GM19467 (cell line): ENCODE measurements at regions not wholly inside any gene's neighbourhood (a gene's known extent, or its start where the extent isn't known, plus 50 kb on each side); places are given as distances from the start of the nearest gene placed in this dataset.
A peak's percentile ranks its signal among the peaks of the same experiment; 100 is the strongest.

Experiments
- ATAC-seq: cut with Tn5 transposase; IDR thresholded peaks from one replicate; pipeline ENCODE4 v1.9.1; 2021; ENCODE audit warnings: mild to moderate bottlenecking, moderate library complexity; ENCODE audit not compliant: unreplicated experiment

DNA sequence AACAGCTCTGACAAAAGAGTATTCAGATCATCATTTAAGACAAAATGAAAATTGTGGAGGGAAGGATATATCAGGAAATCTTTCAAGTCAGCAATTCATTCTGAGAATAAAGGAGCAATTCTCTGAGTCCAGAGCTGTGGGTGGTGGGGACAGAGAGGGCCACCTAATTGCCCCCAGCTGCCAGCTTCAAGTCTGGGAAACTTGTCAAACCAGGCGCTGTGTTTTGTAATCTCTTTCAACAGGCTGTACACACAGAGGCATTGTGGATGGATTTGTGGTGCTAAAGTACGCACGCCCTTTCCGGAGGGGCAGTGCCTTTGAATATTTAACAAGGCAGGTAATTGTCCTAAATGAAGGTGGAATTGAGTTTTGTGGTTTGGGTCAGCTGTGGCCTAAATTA is 591.1 kb upstream of the BOD1L1 start:
- ATAC-seq: no peak

DNA sequence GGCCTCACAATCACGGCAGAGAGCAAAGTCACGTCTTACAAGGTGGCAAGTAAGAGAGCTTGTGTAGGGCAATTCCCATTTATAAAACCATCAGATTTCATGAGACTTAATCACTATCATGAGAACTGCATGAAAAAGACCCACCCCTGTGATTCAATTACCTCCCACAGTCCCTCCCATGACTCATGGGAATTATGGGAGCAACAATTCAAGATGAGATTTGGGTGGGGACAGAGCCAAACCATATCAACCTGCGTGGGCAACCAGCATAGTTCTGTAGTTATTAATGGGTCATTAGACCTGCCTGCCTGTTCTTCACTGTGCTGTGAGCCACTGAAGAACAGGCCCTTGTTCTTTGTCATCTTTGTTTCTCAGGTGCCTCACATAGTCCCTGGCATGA is 593.7 kb upstream of the BOD1L1 start:
- ATAC-seq: no peak

DNA sequence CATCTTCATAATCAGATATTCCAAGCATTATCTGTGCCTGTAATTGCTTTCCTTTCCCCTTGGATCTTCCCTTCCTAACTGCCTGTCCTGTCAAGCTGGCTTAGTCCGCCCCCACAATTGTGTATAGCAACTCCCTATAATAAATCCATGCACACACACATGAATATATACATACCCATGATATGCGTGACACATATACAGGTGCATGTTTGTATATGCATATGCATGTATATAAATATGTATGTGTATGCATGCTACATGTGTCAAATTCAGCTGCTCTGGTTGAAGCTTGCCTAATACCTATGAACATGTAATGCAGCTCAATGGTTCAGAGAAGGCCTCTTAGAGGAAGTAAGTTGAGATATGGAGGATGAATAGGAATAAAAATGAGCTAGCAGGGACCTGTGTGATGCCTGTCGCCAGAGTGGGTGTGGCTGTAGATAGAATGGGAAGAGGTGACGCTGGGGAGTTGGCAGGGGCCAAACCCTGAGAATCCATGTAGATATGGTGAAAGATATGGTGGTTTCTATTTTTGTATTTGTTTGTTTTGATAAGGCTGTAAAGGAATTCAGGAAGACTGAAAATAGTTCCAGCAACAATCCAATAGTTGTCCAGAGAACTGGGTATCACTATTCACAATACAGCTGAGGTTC is 595.0 kb upstream of the BOD1L1 start:
- ATAC-seq: no peak

DNA sequence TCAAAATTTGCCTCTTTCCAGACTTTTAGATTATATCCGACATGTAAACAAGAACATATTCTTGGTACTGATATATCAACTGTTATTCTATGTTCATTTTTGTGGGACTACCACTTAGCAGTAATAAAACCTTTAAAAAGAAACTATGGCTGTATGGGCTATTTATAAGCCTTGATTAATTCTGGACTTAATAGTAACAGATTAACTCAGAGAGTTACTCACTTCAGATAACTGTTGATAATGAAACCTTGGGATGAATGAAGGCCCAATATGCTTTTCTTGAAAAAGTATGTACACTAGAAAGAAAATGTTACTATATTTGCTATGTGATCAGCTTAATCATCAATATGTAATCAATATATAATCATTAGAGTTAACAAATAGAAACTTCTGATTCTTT is 595.9 kb upstream of the BOD1L1 start:
- no peak for ATAC-seq

DNA sequence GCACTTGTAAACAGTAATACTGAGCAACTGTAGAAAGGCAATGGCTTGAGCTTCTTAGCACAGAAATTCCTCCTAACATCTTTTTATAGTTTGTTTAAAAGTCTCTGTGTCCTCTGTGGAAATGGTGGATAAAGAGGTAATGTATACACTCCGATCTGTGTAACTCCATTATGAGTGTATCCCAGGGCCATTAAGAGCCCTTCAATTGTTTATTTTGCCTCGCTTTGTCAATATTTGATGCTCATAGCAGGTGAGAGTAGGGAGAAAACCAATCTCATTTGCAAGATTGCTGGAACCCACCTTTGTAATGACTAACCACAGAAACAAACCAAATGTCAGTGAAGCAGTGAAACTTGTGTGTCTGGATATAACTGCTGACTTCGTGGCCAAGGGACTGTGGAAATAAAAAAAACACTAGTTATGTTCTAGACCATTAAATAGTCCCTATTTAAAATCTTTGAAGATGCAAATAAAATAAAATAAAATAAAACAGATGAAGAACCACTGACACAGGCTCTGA is 598.2 kb upstream of the BOD1L1 start:
- ATAC-seq: no peak

DNA sequence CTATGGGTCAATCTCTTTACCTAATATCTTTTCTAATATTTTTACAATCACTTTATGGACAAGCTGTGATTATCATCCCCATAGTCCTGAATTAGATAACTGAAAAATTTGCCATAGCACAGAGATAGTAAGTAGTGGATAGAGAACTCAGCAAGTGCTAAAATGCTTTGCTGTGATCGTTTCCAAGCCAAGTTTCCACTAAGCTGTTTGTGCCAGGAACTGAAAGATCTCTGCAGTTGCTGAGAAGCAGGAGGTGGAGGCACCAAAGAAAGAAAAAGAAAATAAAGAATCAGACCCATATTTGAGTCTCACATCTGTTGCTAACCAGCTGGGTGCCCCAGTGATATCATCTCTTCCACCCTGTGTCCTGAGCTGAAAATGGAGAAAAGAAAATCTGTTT is 605.6 kb upstream of the BOD1L1 start:
- ATAC-seq: no peak

DNA sequence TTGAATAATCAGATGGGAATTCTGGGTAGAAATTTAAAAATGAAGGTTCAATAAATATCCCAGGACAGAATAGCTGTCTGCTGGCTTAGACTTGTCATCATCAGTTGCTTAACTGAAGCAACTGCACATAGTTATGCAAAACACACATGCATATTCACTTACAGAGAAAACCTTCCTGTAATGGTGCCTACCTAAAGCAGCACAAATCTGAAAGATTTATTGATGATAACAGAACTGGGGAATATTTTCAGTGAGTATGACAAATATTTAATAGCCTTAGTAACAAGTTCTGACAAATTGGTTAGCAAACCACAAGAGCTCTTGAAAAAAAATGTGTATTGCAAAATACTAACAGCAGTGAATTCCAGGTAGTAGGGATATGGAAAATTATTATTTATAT is 606.8 kb upstream of the BOD1L1 start:
- no peak for ATAC-seq

DNA sequence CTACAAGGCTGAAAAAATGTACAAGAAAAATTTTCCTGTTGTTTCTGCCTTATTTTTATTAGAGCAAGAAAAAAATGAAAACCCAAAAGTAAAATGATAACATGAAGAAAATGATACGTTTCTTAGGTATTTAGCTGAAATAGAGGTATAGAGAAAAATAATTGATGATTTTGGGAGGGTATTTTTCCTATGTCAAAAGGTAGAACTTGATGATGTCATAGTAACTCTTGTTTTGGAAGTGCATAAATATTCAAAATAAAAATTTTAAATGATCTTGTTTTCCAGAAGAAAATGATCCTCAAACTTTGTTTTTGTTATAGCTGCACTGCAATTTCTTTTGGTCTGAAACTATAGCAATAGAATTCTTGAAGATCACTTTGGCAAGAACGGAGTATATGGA is 608.8 kb upstream of the BOD1L1 start:
- no peak for ATAC-seq

DNA sequence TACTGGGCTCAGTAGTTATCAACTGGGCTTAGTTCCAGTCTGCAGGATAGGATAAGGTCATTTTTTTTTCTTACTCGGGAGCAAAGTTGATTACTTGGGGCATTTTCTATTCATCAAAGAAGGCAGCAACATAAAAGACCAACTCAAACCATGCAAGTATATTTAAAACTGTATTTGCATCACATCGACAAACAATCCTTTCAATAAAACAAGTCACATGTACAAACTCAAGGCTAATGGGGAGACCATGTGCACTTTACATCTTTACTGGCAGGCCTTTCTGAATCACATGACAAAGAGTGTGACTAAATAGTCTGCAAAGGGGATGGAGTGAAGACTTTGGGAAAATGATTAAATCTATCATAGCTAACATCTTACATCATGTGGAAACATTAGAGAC is 610.4 kb upstream of the BOD1L1 start:
- no peak for ATAC-seq

DNA sequence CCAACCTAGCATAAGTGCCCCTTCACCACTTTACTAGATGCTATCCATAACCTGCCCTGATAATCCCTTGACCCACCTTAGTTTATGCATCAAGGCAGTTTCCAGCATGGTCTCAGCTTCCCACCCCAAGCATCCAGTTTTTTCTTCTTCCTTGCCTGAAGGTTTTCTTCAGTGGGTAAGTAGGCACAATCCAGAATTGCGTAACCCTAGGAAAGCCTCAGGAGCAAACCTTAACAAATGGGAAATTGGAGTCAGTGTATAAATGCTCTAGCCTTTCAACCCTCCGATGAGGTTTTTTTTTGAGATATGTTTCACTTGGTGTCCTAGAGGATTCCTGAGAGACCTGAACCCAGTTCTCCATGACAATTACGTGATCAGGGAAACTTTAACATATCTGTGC is 614.0 kb upstream of the BOD1L1 start:
- no peak for ATAC-seq

DNA sequence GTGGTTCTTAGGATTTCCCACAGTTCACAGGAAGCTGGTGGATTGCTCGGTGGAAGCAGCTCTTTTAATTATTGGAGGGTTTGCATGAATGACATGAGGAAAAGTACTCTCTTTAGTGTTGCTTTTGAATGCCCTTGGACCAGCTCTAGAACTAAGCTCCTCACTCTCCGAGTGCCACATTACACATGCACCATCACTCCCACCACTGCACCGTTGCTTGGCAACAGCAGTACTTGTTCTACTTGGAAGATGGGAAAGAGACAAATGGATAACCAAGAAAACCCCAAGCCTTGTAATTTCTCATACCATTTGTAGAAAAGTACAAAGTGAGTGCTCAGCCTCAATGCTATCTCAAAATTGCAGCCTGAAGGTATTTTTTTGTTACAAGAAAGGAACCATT is 620.2 kb upstream of the BOD1L1 start:
- no peak for ATAC-seq

DNA sequence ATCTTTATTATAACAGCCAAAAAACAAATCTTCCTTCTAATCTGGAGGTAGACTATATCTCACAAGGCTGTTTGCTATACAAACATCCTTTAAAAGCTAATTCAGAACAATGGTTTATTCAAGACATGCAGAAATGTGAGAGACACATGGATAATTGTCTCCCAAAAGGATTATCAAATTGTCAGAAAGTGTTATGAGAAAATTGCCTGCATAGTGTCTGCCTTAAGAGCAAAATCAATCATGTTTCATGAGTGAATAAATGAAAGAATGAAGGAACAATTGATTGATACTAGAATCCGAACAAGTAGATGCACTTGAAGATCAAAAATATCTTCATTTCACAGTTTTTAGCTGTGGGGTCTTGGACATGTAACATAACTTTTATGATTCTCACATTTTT is 621.7 kb upstream of the BOD1L1 start:
- ATAC-seq: no peak

DNA sequence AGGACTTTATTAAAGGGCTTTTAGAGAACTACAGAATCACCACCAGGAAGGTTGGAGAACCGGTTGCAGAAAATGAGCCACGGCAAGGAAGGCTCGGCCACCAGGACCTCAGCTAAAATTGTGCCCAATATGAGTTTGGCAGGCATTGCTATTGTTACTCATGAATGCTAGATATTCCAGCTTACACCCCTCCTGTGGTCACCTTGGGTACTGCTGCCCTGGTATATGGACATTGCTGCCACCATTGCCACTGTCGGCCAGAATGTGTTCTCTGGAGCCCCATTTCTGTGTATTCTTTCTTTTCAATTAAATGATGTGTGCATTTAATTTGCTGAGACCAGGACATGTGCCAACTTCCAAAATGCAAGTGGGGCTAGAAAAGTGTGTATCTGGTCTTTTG is 626.7 kb upstream of the BOD1L1 start:
- peak; percentile 51 for ATAC-seq

DNA sequence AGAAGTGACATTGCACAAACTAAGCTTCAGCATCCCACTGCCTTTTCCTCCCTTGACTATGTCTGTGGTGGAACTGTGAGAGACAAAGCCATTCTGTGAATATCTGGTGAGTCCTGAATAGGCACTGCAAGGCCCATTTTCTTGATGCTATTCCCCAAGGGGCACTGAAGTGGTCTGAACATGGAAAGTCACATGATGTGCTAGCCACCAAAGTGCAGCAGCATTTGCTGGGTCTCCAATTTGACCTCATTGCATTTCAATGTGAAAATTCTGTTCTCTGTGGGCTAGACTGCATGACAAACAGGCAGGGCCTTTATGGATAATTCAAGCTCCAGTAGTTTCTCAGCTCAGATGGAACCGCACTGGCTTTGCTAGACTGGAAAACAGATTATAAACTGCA is 627.4 kb upstream of the BOD1L1 start:
- ATAC-seq: no peak

DNA sequence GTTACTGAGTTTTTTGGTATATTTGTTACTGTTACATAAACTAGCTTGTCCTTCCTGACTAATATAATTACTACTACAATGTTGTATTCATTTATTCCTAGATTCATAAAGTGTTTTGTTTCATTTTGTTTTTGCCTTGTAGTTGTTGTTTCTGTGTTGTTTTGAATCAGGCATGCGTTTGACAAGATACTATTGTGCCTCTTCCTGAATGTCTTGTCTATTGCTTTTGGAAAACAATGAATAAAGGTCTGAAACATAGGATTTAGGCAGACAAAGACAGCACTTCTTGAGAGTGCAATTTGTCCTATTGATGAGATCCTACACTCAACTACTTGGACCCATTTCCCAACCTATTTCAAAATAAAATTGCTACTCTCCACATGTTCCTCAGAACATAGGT is 630.4 kb upstream of the BOD1L1 start:
- ATAC-seq: no peak

DNA sequence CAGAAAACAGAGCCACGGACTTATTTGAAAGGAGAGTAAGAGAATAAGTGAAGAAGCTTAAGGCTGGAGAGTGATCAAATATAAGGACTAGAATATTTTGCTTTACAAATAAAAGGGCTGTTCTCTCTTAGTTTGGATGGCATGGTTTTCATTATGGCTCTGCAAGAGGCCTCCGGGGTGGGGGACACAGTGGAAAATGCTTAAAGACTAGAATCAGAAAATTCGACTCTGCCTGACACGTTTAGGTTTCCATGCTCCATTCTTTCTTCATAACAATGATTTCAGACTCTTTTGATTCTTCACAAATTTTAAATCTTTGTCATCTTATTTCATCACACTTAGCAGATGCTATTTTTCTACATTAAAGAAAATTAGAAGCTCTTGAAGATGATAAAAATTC is 632.4 kb upstream of the BOD1L1 start:
- no peak for ATAC-seq

DNA sequence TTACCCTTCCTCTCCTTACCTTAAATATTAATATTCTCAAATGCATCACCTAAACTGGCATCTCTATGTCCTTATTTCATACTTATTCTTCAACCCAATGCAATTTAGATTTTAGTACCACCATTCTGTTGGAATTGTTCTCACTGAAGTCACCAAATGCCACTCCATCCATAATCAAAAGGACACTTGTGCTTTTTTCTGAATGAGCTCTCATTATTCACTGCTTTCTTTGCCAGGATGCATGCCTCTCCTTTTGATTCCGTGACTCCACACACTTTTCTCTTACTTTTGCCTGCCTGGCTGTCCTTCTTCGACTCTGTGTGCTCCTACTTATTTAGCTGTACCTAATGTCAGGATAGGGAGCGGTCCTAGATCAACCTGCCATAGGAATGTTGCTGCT is 633.1 kb upstream of the BOD1L1 start:
- ATAC-seq: no peak

DNA sequence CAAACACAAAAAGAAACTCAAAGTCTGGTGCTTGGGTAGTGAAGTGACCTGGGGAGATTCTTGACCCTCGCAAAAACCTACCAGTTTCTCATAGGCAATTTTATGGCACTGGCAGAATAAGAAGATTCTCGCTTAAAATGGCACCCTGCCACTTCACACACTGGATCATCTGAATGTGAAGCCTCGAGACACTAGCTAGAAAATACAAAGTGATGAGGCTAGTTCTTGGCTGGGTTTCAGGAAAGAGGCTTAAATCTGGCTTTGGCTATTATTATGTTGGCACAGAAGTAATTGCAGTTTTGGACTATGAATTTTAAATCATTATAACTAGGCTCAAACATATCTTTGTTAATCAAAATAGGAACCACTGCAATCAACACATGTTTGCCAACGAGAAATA is 634.7 kb upstream of the BOD1L1 start:
- no peak for ATAC-seq

DNA sequence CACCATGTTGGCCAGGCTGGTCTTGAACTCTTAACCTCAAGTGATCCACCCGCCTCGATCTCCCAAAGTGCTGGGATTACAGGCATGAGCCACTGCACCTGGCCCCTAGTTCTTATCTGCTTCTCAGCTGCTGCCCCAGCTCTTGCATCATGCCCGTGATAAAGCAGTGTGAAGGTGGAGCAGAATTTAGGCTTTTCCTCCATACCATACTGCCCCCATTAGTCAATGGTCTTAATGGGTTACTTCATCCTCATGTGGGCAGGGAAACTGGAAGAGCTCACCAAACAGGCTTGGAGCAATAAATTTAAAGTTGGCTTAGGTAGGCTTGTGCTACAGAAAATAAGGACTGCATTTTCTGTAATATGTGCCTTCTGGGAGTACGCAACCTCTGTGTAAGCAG is 636.9 kb upstream of the BOD1L1 start:
- ATAC-seq: no peak

DNA sequence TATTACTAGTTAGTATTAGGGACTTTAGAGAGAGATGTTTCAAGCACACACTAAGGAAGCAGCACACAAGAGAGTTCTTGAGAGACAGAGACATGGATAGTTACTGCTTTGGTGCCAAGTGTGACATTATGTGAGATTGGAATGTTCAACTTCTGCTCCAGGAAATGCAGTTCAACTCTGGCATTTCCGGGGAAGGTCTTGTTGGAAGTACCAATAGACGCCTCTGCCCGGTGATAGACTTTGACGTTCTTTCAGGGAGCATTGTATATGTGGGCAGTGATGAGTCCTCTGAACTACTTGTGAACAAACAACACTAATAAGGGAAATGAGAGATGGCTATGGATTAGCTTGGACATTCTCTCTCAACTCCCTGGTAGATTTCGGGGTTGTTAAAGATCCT is 638.1 kb upstream of the BOD1L1 start:
- no peak for ATAC-seq

DNA sequence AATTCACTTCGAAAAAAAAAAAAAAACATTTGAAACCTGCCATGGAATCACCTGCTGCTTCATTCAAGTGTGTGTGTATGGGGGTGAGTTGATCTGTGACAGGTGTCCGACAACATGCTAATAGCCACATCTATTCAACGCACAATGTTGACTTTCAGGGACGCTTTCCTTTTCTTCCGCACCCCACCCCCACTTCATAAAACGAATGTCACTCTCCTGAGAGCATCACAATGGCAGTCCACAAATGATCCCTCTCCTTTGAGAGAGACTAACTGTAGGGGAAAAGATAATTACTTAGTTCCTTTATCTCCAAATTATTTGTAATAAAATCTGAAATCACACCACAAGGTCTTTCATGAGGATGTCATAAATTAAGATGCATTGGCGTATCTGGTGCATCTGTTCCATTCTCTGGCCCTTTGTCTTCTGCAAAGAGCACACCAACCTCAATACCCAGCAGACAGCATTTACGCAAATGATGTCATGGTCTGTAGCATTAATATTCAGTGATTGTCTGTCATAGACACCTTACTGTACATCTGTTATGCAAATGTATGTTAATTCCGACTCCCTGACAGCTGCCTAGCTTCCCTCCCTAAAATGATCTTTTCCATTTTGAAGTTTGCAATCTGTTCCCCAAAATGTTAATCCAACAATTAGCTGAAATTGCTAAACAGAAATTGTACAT is 640.0 kb upstream of the BOD1L1 start:
- ATAC-seq: no peak

DNA sequence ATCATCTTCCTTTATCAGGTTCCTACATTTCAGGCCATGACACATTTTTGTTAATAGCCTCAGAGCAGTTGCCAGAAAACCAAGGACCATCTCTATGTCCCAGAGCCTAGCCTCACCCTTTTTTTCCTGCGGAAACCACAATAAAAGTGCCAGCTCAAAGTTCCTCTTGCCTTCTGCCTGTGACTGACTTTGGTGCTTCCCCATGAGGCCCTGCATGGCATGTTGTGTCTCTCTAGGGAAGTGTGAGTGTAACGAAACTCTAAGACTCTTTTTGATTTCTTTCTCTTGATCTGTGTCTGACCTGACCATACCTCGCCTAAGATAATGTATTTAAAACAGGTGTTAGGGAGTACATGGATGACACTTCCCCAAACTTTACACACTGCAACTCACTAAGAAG is 642.3 kb upstream of the BOD1L1 start:
- no peak for ATAC-seq

DNA sequence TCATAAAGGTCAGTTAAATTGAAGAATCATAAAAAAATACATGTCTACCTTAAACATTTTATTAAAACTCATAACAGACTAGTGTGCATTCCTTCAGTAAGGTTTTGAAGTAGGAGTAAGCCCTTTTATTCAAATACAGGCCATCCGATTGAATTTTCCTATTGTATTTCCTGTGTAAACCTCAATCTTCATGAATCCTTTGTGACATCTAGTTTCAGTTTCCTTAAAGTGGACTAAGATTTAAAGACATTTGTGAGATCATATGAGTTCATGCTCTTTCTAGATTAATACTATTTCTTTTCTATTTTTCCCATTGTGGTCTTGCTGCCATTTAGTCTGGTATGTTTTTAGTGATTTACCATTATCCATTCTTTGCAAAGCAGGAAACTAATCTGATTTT is 644.7 kb upstream of the BOD1L1 start:
- no peak for ATAC-seq
